Ovary (tissue), 7 donors: ENCODE measurements at regions not wholly inside any gene's neighbourhood (a gene's known extent, or its start where the extent isn't known, plus 50 kb on each side); places are given as distances from the start of the nearest gene placed in this dataset.
"Not testable (repeated sequence)": the region's sequence is repeated elsewhere in the genome, so short reads cannot be mapped to it uniquely, and the experiment has no call there.

Experiments
- DNase-seq, 5 donors: peaks; one replicate each; pipeline ENCODE4 v3.0.0-alpha.2; 2019 to 2020
- H3K27ac ChIP-seq, 2 donors: fragments of 200-600 bp; one replicate each; pipeline versions ENCODE4 v1.5.1 to v1.8.0; 2019 to 2022
- H3K27me3 ChIP-seq: fragments of 200-600 bp; one replicate; pipeline ENCODE4 v1.8.0; 2022
- H3K36me3 ChIP-seq: fragments of 200-600 bp; sonication (generic); one replicate; pipeline ENCODE4 v1.5.1; 2019
- H3K4me1 ChIP-seq: one replicate; pipeline ENCODE4 v1.8.1; 2013; ENCODE audit warnings: mild to moderate bottlenecking, moderate library complexity; ENCODE audit not compliant: insufficient read depth
- H3K4me3 ChIP-seq: fragments of 200-600 bp; sonication (generic); one replicate; pipeline ENCODE4 v1.5.1; 2017
- H3K9me3 ChIP-seq, 2 donors: fragments of 200-600 bp in 1 of 2; sonication (generic) in 1 of 2; one replicate each; pipeline versions ENCODE4 v1.5.1 to v1.8.1; 2013 to 2019; ENCODE audit warnings: mild to moderate bottlenecking in 1 of 2, moderate library complexity in 1 of 2
- CTCF ChIP-seq, 3 donors: fragments of 450-650 bp in 2 of 3; fragments of 200-600 bp in 1 of 3; IDR thresholded peaks; one replicate each; pipeline versions ENCODE4 v1.5.1 to v1.8.0; 2016 to 2022; ENCODE audit warnings: antibody characterized with exemption in 3 of 3, mild to moderate bottlenecking in 1 of 3
- EP300 ChIP-seq: sonication (generic); formaldehyde crosslinking; IDR thresholded peaks from one replicate; pipeline ENCODE4 v1.6.1; 2017; ENCODE audit warnings: antibody characterized with exemption
- POLR2A ChIP-seq: fragments of 450-650 bp; IDR thresholded peaks from one replicate; pipeline ENCODE4 v1.6.1; 2017; ENCODE audit warnings: antibody characterized with exemption, mild to moderate bottlenecking, moderate library complexity
- WGBS, 3 donors: extraction: QIAGEN DNeasy Blood & Tissue Kit in 1 of 3; methylation state at CpG; one replicate each; pipeline versions ENCODE4 v1.1.5 to v1.1.7; 2013 to 2017; 5-methylcytosine and 5-hydroxymethylcytosine counted together
- intact Hi-C, 4 donors: fragments of 100-400 bp; cut with DNase I; formaldehyde crosslinking; loops; one replicate each; pipeline versions ENCODE4 v1.11.0 to v1.15.1; 2022 to 2023
- donor health status: DM: no; HTN: no; CAD: no; lungs with moderate emphysema.
- donor health status: DM: no; HTN: no; CAD: no.
- donor health status: Bipolar disorder and iron deficiency.
- donor health status: DM: no; HTN: no; CAD: no.
- donor health status: DM: yes; HTN: yes; CAD: no.

GRCh38 chr2:35495182-35495581 lies 860.4 kb upstream of the CRIM1 start:
- H3K27ac ChIP-seq = no peak overlapping the region
- no peak overlapping the region for H3K4me3 ChIP-seq
- H3K4me1 ChIP-seq = no peaks in the 10 kb centered on the region
- no peaks in the 10 kb centered on the region for H3K9me3 ChIP-seq
- H3K27me3 ChIP-seq = no peaks in the 10 kb centered on the region
- intact Hi-C loops = no loop called here
- TF ChIP-seq CTCF (IDR thresholded peaks at IDR 0.05) = no peak
- TF ChIP-seq POLR2A = no peak
- no peak for TF ChIP-seq EP300
- no peaks in the 10 kb centered on the region for H3K36me3 ChIP-seq
- DNase-seq = no peak

- DNase-seq, H3K9me3 ChIP-seq, H3K27ac ChIP-seq, intact Hi-C loops, H3K36me3 ChIP-seq, H3K4me3 ChIP-seq, H3K27me3 ChIP-seq, H3K4me1 ChIP-seq: not testable (repeated sequence)
- 70 to 83% (median 74%) methylated on average over 2 of the region's 2 CpGs for WGBS, 3 donors
Measured at GRCh38 chr2:35478121-35478520, 877.5 kb upstream of the CRIM1 start.

- Histone ChIP-seq H3K27ac (no peak overlapping the region), H3K4me1 (no peaks in the 10 kb centered on the region), H3K4me3 (no peak overlapping the region), H3K36me3 (no peaks in the 10 kb centered on the region), H3K27me3 (no peaks in the 10 kb centered on the region), H3K9me3 (no peaks in the 10 kb centered on the region)
- TF ChIP-seq CTCF (IDR thresholded peaks at IDR 0.05) (no peak), EP300 (no peak), POLR2A (no peak)
- intact Hi-C loops = no loop called here
- 47 to 57% (median 54%) methylated on average over 3 of the region's 3 CpGs for WGBS, 3 donors
- no peak for DNase-seq
Measured at GRCh38 chr2:35468245-35468644, 887.3 kb upstream of the CRIM1 start.

- intact Hi-C loops = no loop called here
- 79 to 85% (median 81%) methylated on average over 6 of the region's 6 CpGs for WGBS, 3 donors
- TF ChIP-seq EP300 = no peak
- no peak for TF ChIP-seq POLR2A
- TF ChIP-seq CTCF (IDR thresholded peaks at IDR 0.05) = no peak
Measured at GRCh38 chr2:35463805-35464596, 891.6 kb upstream of the CRIM1 start.

GRCh38 chr2:35462226-35462998 lies 893.2 kb upstream of the CRIM1 start:
- intact Hi-C loops = no loop called here
- no peak for DNase-seq
- TF ChIP-seq CTCF (IDR thresholded peaks at IDR 0.05) (no peak), POLR2A (no peak), EP300 (no peak)
- Histone ChIP-seq H3K36me3 (no peaks in the 10 kb centered on the region), H3K4me3 (no peak overlapping the region), H3K9me3 (no peaks in the 10 kb centered on the region), H3K27me3 (no peaks in the 10 kb centered on the region), H3K4me1 (no peaks in the 10 kb centered on the region), H3K27ac (no peak overlapping the region)
- WGBS, 3 donors = 61 to 85% (median 64%) methylated on average over 5 of the region's 5 CpGs

More at GRCh38 chr2:35463805-35464596, 891.6 kb upstream of the CRIM1 start:
- Histone ChIP-seq H3K27me3 (no peaks in the 10 kb centered on the region), H3K9me3 (no peaks in the 10 kb centered on the region), H3K4me3 (no peak overlapping the region), H3K36me3 (no peaks in the 10 kb centered on the region), H3K27ac (no peak overlapping the region), H3K4me1 (no peaks in the 10 kb centered on the region)
- DNase-seq = no peak
